Common myeloid progenitor, CD34-positive (primary cell): ENCODE measurements at regions not wholly inside any gene's neighbourhood (a gene's known extent, or its start where the extent isn't known, plus 50 kb on each side); places are given as distances from the start of the nearest gene placed in this dataset.

Experiments used
- CTCF ChIA-PET: fragments of 350-600 bp; sonication (Branson Sonifier 250); formaldehyde crosslinking; loops from one replicate; lab custom pipeline; 2021; ENCODE audit warnings: antibody characterized with exemption; lab: Charles Lee
- POLR2A ChIA-PET: fragments of 350-600 bp; sonication (Branson Sonifier 250); formaldehyde crosslinking; loops from one replicate; lab custom pipeline; 2021; ENCODE audit warnings: antibody characterized with exemption; lab: Charles Lee
- DNase-seq, 3 donors: peaks; one replicate each; pipeline versions ENCODE4 v3.0.0 to v3.0.0-alpha.2; 2013
- H3K27ac ChIP-seq, 2 experiments: 1 replicate in 1 of 2; 2 replicates in 1 of 2; pipeline ENCODE4 v1.7.0; 2013; ENCODE audit warnings: inconsistent platforms in 2 of 2, low read length in 2 of 2, mild to moderate bottlenecking in 2 of 2, low read depth in 1 of 2, moderate library complexity in 1 of 2; ENCODE audit not compliant: severe bottlenecking in 2 of 2, insufficient read depth in 1 of 2, poor library complexity in 1 of 2
- H3K27me3 ChIP-seq, 5 experiments: replicated peaks in 2 of 5; 1 replicate in 3 of 5; 2 replicates in 2 of 5; pipeline versions ENCODE4 v1.6.1 to v1.7.0; 2013; ENCODE audit warnings: low read length in 4 of 5, mild to moderate bottlenecking in 2 of 5, moderate library complexity in 2 of 5, inconsistent platforms in 1 of 5; ENCODE audit not compliant: insufficient read depth in 5 of 5, control insufficient read depth in 4 of 5
- H3K36me3 ChIP-seq, 4 experiments: 1 replicate in 2 of 4; 2 replicates in 2 of 4; pipeline versions ENCODE4 v1.6.1 to v1.7.0; 2013; ENCODE audit warnings: low read length in 3 of 4, control low read depth in 1 of 4, mild to moderate bottlenecking in 1 of 4; ENCODE audit not compliant: control insufficient read depth in 4 of 4, insufficient read depth in 4 of 4
- H3K4me1 ChIP-seq, 4 experiments: 1 replicate in 3 of 4; 2 replicates in 1 of 4; pipeline versions ENCODE4 v1.6.1 to v1.7.1; 2013; ENCODE audit warnings: low read length in 3 of 4, mild to moderate bottlenecking in 3 of 4, control low read depth in 1 of 4, inconsistent platforms in 1 of 4, moderate library complexity in 1 of 4; ENCODE audit not compliant: control insufficient read depth in 4 of 4, insufficient read depth in 4 of 4; ENCODE audit errors: control extremely low read depth in 1 of 4
- H3K4me3 ChIP-seq, 7 experiments: 1 replicate in 4 of 7; 2 replicates in 3 of 7; pipeline versions ENCODE4 v1.5.1 to v1.7.0; 2013; ENCODE audit warnings: mild to moderate bottlenecking in 7 of 7, low read length in 6 of 7, moderate library complexity in 6 of 7, inconsistent platforms in 2 of 7, low read depth in 2 of 7, control low read depth in 1 of 7; ENCODE audit not compliant: insufficient read depth in 4 of 7, control insufficient read depth in 1 of 7; ENCODE audit errors: extremely low read depth in 1 of 7
- H3K9me3 ChIP-seq, 5 experiments: 1 replicate in 4 of 5; 2 replicates in 1 of 5; pipeline versions ENCODE4 v1.6.1 to v1.7.1; 2013; ENCODE audit warnings: low read length in 4 of 5, mild to moderate bottlenecking in 2 of 5, inconsistent platforms in 1 of 5, low read depth in 1 of 5, moderate library complexity in 1 of 5; ENCODE audit not compliant: control insufficient read depth in 4 of 5, insufficient read depth in 2 of 5; ENCODE audit errors: control extremely low read depth in 1 of 5
- WGBS: methylation state at CpG from one replicate; pipeline ENCODE4 v1.1.5; 2013; ENCODE audit not compliant: insufficient coverage; 5-methylcytosine and 5-hydroxymethylcytosine counted together

GRCh38 chr4:60122820-60123219 lies 1077.3 kb upstream of the ADGRL3 start:
- H3K9me3 ChIP-seq, result no peaks in the 10 kb centered on the region
- H3K27ac ChIP-seq, result no peak overlapping the region
- ChIA-PET CTCF (no interaction called here), POLR2A (no interaction called here)
- no CpG with 5 or more reads among the region's 6 CpGs for WGBS
- H3K4me1 ChIP-seq, result no peaks in the 10 kb centered on the region
- DNase-seq, result no peak
- H3K27me3 ChIP-seq, result no peaks in the 10 kb centered on the region
- no peaks in the 10 kb centered on the region for H3K36me3 ChIP-seq
- H3K4me3 ChIP-seq, result no peak overlapping the region

GRCh38 chr4:60128888-60129287 lies 1071.2 kb upstream of the ADGRL3 start:
- Histone ChIP-seq H3K4me3 (no peak overlapping the region), H3K4me1 (no peaks in the 10 kb centered on the region), H3K36me3 (no peaks in the 10 kb centered on the region), H3K27ac (no peak overlapping the region), H3K27me3 (no peaks in the 10 kb centered on the region), H3K9me3 (no peaks in the 10 kb centered on the region)
- CTCF ChIA-PET, result no interaction called here
- no peak for DNase-seq
- POLR2A ChIA-PET, result no interaction called here
- whole genome bisulfite sequencing, result 100% methylated on average over 3 of the region's 4 CpGs

- no peak overlapping the region for H3K4me3 ChIP-seq
- no peaks in the 10 kb centered on the region for H3K27me3 ChIP-seq
- H3K36me3 ChIP-seq, result no peaks in the 10 kb centered on the region
- H3K4me1 ChIP-seq, result no peaks in the 10 kb centered on the region
- no peak for DNase-seq
- H3K27ac ChIP-seq, result no peak overlapping the region
- WGBS, result no CpG with 5 or more reads among the region's 1 CpG
- ChIA-PET POLR2A (no interaction called here), CTCF (interaction anchor here (1.1 kb wide), 1 partner anchor 12 kb away, joined by 3 read pairs; no protein-coding TSS in a partner anchor)
- H3K9me3 ChIP-seq, result no peaks in the 10 kb centered on the region
These were observed 1070.4 kb upstream of the ADGRL3 start for GRCh38 chr4:60129740-60130139.

DNA sequence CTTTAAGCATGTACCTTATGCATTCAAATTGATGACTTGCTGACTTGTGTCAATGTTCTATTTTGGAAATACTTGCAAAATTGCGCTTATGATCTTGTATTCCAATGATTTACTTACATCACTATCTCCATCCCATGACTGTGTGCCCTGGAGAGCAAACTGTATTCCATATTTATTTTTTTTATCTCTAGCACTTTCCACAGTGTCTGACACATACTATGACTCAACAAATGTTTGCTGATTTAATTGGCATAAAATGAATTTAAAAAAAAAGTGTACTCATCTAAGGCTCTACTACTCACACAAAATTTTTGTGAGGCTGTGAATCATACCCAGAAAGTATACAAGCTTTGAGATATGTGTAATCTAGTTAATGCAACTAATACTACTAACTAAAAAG lies 1066.8 kb upstream of the ADGRL3 start:
- no peaks in the 10 kb centered on the region for H3K36me3 ChIP-seq
- H3K27me3 ChIP-seq, result no peaks in the 10 kb centered on the region
- DNase-seq, result no peak
- H3K9me3 ChIP-seq, result peaks cover 0 to 1% (median 0%) of the 10 kb centered on the region in 5 experiments
- H3K4me3 ChIP-seq, result no peak overlapping the region
- H3K27ac ChIP-seq, result no peak overlapping the region
- no peaks in the 10 kb centered on the region for H3K4me1 ChIP-seq
- ChIA-PET CTCF (no interaction called here), POLR2A (no interaction called here)
- 100% methylated on average over 1 of the region's 1 CpG for WGBS

GRCh38 chr4:60134099-60134498 lies 1066.0 kb upstream of the ADGRL3 start:
- CTCF ChIA-PET, result no interaction called here
- H3K9me3 ChIP-seq, result peaks cover 0 to 1% (median 0%) of the 10 kb centered on the region in 5 experiments
- H3K27me3 ChIP-seq, result no peaks in the 10 kb centered on the region
- DNase-seq, result no peak
- H3K27ac ChIP-seq, result no peak overlapping the region
- H3K4me3 ChIP-seq, result no peak overlapping the region
- H3K4me1 ChIP-seq, result no peaks in the 10 kb centered on the region
- WGBS, result 97% methylated on average over 6 of the region's 7 CpGs
- POLR2A ChIA-PET, result no interaction called here
- no peaks in the 10 kb centered on the region for H3K36me3 ChIP-seq

GRCh38 chr4:60155088-60155487 lies 1045.0 kb upstream of the ADGRL3 start:
- H3K27ac ChIP-seq, result no peak overlapping the region

GRCh38 chr4:60173103-60173502 lies 1027.0 kb upstream of the ADGRL3 start:
- no peak for DNase-seq
- Histone ChIP-seq H3K4me1 (no peaks in the 10 kb centered on the region), H3K36me3 (no peaks in the 10 kb centered on the region), H3K27ac (no peak overlapping the region), H3K4me3 (no peak overlapping the region), H3K27me3 (no peaks in the 10 kb centered on the region), H3K9me3 (peaks cover 0 to 5% (median 0%) of the 10 kb centered on the region in 5 experiments)
- CTCF ChIA-PET, result no interaction called here
- POLR2A ChIA-PET, result no interaction called here

More at GRCh38 chr4:60155088-60155487, 1045.0 kb upstream of the ADGRL3 start:
- no peak for DNase-seq
- 100% methylated on average over 2 of the region's 5 CpGs for WGBS
- H3K4me1 ChIP-seq, result no peaks in the 10 kb centered on the region
- peaks cover 0 to 4% (median 0%) of the 10 kb centered on the region in 5 experiments for H3K9me3 ChIP-seq
- no peaks in the 10 kb centered on the region for H3K27me3 ChIP-seq
- H3K36me3 ChIP-seq, result no peaks in the 10 kb centered on the region
- POLR2A ChIA-PET, result no interaction called here
- H3K4me3 ChIP-seq, result no peak overlapping the region
- CTCF ChIA-PET, result no interaction called here
